NCI-H526 treated with DMSO at 0.1 percent for 48 hours (cell line): ENCODE measurements at regions not wholly inside any gene's neighbourhood (a gene's known extent, or its start where the extent isn't known, plus 50 kb on each side); places are given as distances from the start of the nearest gene placed in this dataset.
A peak's percentile ranks its signal among the peaks of the same experiment; 100 is the strongest.

Source experiments
- DNase-seq: peaks from one replicate; lab custom pipeline; 2025; lab: John Stamatoyannopoulos, UW

DNA sequence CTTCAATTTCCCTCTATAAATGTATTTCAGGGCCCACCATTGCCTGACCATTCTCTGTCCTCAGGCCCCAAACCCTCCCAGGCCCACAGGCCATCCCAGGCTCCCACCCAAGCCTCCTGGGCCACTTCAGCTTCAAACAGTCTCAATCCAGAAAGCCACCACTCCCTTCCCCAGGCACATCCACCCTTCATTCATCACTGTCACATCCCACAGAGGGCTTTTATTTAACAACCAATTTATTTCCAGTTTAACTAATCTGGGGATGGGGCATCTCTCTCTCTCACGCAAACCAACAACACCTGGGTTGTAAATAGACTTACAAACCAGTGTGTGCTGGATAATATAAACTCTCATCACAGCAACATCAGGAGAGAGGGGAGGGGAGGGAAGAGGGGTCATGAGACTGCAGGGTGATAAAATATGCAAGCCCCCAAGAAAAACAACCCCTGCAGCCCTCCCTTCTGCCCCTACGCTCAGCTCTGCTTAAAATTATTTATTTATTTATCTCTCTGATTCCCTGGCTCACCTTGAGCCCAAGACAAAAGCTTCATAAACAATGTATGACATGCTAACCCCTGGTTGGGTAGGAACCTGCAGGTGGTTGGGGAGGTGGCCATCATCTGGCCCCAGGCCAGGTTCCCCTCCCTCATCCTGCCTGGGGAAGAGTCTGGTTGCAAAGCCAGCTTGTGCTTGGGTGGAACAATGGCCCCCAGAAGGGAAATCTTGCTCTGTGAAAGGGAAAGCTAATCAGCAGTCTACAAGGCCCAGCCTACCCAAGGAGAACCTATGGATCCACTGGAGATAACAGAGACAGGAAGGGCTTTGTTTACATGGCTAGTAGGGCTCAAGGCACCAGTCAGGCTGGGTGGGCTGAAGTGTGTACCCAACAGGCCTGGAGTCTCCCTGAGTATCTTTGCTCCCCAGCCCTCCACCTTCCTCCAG, 359.2 kb downstream of the BUD13 start:
- no peak for DNase-seq

DNA sequence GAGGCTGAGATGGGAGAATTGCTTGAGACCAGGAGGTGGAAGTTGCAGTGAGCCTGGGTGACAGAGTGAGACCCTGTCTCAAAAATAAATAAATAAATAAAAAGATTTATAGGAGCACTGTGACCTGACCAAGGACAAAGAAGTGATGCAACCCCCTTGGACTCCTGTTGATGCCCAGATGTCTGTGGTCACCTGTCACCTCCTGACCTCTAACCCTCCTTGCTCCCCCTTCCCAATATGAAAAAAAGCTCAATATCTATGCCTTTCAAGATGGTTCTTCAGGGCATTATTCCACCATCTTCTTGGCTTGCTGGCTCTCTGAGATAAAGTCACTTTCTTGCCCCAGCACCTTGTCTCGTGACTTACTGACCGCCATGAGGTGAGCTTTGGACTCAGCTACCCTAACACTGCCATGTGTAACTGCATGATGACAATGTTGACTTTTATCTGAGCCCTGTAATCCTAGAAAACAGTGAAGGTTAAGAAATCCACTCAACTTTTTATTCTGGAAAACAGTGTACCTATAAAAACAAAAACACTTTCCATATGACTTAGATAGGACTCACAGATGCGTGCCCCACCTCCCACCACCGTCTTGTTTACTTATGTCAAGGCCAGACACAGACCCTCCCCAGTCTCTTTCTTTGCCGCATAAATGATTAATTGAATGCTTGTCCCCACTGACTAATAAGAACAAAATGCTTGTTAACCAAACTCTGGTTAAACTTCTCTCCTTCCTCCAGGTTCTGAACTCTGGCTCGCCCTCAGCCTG, 360.5 kb downstream of the BUD13 start:
- DNase-seq: no peak

DNA sequence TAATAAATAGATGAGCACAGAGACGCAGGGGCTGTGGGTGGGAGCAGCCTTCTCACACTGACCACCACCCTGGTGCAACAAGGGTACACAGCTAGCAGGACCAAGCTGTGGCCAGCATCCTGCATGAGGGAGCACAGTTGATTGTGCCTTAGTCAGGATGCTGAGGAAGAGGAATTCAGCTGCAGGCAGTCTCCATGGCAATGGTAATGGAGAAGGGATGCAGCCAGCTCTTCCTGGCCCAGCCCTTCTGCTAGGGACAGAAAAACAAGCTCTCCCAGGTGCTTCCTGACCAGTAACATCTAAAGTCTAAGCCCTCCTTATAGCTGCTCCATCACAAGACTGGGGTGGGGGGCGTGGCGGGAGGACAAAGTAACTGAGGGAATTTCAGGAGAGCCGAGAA, 363.5 kb downstream of the BUD13 start:
- no peak for DNase-seq

DNA sequence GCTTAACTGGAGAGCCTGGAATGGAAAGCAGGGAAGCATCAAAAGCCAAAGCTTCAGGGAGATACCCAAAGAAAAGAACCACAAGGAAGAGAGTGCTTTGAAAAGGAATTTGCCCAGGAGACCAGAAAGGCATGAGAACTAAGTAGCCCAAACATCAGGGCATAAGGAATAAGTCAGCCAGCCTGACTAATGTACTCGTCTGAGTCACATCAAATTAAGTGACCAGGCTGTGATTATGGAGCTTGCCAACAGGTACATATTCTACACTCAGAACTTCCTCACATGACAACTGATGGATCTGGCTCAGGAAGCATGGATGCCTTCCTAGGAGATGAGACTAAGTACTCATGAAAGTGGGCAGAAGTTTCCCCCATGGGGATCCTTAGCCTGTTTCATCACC, 366.7 kb downstream of the BUD13 start:
- no peak for DNase-seq

DNA sequence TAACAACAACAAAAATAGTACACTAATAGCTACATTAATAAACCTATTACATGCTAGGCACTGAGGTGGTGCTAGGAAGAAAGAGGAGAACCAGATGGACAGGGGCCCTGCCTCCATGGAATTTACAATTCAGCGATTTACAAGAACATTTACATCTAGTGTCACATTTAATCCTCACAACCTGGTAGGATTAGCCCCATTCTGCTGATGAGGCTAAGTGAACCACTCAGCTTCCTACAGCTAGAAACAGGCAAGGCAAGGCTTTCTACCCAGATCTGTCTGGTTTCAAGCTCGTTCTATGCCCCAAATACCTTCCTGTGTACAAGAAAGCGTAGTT, 368.4 kb downstream of the BUD13 start:
- DNase-seq: no peak

DNA sequence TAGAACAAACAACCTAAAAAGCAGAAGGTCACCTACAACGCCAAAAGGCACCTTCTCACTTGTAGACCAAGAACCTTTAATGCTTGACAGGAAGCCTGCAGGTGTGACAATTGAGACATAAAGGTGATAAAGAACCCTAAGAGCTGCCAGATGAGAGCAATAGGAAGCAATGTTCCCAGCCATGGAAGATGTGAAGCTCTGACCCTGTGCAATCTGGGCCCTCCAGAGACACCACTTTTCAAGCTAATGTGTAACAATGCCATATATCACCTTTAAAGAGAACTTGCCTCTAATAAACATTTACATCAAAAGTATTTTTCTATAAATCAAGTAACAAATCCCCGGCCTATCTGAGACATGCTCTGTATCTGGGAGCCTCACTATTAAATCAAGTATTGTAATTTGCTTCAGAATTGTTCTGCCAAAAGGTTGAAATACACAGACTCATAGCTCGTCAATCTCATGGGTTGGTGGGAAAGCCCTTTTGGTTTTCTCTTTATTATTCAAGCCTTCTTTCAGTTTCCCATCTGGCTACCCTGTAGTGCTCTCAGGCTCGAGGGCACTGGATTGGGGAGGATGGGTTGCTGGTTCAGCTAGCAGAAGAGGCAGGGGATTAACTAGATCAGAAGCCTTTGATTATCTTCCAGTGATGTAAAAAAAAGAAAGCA, 368.9 kb downstream of the BUD13 start:
- DNase-seq: no peak

DNA sequence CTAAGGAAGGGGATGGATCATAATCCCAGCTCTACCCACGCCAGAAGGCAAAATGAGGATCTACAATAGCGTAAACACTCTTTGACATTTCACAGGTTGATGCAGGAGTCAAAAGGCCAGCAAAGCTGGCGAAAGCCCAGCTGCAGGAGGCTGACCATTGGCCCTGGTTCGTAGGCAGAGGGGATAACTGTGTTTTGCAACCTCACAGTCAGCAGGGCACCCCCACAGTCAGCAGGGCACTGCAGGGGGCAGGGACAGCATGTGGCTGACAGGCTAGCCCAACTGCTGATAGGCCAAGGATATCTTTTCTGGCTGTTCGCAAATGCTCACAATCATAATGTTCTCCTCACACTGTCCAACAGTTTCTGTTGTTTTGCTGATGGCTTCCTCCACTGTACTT, 372.7 kb downstream of the BUD13 start:
- DNase-seq: no peak

DNA sequence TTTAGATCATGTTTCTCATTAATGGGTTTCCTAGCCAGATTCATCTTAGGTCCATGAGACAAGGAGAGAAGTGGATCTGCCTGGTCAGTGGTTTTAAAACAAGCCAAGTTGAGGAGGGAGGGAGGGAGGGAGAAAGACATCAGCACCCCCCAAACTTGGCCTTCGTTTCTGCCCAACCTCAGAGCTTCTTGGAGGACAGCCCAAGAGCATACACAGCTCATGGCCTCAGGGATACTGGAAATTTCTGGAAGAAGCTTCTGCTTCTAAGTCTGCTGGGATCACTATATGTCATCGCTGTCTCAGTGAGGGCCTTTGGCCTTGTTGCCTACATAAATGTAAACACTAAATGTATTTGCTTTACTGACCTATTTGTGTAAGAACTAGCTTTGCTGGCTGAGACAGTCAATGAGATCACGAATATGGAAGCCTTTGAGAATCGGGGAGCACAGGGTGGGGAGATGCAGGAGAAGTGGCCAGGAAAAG, 375.1 kb downstream of the BUD13 start:
- DNase-seq: no peak

DNA sequence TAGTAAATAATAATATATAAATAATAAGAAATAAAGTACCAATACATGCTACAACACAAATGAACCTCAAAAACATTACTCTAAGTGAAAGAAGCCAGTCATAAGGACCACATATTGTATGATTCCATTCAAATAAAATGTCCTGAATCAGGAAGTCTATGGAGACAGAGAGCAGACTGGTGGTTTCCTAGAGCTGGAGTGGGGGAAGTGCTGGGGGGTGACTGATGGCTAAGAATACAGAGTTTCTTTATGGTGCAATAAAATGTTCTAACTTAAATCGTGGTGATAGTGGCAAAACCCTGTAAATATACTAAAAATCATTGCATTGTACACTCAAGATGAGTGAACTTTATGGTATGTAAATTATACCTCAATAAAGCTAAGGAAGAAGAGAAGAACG, 376.5 kb downstream of the BUD13 start:
- DNase-seq: no peak

DNA sequence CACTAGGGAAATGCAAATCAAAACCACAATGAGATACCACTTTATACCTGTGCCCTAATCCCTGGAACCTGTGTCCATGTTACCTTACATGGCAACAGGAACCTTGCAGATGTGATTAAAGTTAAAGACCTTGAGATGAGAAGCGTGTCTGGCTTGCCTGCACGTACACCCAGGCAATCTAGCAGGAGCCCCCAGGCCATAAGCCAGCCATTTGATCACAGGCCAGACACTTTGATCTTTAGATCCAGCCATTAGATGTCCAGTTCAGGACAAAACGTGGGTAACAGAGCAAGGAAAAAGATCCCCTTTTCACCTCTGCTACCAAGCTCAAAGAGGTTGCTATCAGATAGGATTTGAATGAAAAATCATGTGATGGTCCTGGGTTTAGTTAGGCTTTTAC, 378.8 kb downstream of the BUD13 start:
- peak; percentile 42 for DNase-seq

DNA sequence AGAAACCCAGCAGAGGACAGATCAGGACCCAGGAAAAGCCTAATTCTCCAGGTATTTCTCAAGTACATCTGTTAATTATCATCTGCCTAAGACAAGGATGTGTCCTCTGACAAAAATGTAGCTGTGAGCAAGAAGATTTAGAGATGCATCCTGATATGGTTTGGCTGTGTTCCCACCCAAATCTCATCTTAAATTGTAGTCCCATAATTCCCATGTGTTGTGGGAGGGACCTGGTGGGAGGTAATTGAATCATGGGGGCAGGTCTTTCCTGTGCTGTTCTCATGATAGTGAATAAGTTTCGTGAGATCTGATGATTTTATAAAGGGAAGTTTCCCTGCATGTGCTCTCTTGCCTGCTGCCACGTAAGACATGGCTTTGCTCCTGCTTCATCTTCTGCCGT, 381.8 kb downstream of the BUD13 start:
- no peak for DNase-seq

DNA sequence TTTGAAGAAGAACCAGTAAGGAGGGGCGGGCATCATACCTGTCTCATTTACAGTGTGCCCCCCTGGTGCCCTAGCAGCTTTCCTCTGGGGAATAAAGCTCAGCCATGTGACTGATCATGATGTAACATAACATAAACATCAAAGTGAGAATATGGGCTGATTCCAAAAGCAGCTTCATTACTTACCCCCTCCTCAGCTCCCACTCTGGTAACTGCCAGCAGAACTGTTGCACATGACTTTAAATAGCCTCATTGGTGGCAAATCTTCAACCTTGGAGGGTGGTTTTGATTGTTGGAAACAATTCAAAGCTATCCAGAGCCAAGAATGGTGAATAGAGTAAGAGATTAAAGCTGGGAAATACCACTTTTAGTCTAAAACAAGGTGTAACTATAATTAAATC, 384.6 kb downstream of the BUD13 start:
- no peak for DNase-seq

DNA sequence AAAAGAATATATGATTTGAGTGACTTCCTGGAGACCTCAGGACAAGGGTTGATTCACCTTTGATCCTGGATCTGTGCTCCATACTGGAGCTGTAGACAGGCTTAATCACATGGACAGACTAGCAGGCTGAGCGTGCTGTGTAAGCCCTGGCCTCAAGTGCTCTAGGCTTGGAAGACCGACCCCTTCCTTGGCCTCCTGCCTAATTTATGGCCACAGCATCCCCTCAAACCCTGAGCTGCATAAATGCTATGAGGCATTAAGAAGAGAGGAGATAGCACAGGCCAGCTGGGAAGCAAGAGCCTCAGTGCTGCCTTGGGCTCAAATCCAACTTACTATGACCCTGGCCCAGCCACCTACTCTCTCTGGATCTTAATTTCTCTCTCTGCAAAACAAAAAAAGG, 385.1 kb downstream of the BUD13 start:
- DNase-seq: no peak

DNA sequence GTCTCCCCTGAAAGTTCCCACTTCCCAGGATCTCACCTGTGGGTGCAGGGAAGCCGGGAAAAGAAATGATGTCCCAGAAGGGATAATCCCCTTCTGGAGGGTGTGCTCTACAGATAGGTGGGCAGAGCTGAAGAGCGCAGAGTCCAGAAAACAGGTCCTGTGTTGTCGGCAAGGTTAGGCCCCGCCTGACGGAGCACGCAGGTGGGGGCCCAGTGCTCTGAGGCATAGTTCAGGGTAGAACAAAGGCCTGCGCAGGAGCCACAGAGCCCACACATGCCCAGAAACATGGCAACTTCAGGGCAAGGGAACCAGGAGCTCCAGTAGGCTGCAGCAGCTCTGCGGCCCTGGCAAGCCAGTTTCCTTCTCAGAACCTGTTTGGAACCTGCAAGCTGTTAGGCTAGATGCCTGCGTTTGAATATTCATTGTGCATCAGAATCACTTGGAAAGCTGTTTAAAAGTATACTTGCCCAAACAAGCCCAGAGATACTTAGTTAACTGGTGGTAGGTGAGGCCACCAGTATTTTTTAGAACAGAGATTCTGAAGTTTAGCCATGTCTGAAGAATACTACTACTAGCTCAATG, 386.6 kb downstream of the BUD13 start:
- peak; percentile 76 for DNase-seq

DNA sequence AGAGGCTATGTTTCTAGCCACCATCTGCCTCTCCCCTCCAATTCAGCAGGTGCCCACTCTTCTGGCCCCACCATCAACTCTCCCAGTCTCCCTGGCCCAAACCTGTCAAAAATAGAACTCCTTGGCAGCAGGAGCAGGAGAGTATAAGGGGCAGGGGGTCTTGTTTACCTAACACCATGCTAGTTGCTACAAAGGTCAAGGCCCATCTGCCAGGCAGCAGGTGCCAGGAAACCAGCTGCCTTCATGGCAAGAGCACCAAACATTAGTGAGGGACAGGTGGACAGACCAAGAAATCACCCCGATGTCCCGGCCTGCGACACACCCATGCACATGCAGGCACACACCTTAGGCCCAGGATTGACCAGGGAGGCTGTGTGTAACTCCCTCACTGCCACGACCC, 387.9 kb downstream of the BUD13 start:
- DNase-seq: no peak

DNA sequence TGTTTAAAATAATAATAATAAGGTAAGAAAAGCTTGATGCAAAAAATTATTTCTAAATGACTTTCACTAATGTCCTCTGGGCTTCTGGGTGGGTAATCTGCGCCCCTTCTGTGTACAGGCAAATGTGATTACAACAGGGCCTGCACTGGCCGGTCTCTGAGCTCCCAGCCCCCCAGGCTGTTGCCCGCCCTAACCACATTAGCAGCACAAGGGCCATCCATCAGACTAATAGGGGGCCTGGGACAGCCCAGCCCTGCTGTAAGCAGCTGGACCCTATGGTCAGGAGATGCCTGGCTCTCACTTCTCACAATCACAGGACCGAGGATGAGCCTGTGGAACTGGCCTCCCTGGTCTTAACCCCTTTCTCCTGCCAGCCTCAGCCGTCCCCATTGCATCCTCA, 388.4 kb downstream of the BUD13 start:
- DNase-seq: no peak

DNA sequence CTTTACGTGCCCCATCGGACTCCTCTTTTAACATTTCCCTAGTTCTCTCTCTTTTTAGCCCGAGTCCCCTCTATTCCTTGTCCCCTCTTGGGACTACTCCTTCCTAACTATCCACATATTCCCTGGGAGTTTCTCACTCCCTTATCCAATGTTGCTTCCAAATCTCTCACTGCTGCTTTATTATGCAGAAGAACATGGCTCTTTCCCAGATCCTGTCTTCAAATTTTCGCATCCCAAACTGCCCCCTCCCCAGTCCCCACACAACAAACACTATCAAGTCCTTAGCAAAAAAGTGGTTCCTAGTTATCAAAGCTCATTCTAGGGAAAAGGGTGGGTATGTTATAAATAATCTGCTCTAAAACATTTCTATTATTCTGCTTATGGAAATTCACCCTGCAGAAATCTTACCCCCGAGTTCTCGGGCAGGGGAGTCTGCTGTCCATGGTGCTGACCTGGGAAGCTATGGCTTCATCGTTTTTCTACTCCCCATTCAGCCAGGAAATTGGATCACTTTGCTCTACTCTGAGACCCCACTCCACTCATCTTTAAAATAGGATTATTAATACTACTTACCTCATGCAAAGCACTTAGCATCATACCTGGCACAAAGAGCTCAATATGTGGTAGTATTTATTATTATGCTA, 393.5 kb downstream of the BUD13 start:
- no peak for DNase-seq

DNA sequence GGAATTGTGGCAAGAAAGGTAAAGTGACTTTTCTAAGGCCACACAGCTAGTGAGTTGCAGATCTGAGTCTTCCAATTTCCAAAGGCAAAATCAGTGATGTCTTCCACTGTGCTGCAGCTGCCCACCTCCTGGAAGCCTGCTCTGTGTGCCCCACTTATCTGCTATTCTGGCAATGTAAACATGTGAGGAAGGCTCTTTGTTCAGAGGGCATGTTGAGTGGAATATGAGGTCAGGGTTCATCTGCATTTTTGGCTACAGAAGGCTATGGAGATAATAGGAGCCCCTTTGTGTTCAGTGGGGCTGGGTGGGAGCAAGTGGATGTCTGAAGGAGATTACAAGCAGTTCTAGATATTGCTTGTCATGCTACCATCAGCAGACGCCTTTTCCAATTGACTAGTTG, 396.2 kb downstream of the BUD13 start:
- no peak for DNase-seq

DNA sequence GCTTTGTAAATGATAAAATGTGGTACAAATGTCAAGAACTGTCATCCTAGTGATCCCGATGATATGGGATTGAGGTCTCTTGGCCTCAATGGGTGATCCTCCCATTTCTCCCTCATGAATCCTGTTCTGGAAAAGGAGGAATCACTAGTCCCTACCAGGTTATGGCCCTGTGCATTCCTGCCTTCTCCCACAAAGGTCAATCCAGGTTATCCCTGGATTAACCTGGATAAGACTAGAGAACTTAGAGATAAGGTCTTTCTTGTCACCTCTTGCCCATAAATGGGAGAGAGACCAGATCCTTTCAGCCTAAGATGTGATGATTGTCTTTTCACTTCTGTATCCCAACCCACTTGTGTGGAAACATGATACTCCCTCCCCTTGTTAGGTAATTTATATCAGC, 396.7 kb downstream of the BUD13 start:
- no peak for DNase-seq

DNA sequence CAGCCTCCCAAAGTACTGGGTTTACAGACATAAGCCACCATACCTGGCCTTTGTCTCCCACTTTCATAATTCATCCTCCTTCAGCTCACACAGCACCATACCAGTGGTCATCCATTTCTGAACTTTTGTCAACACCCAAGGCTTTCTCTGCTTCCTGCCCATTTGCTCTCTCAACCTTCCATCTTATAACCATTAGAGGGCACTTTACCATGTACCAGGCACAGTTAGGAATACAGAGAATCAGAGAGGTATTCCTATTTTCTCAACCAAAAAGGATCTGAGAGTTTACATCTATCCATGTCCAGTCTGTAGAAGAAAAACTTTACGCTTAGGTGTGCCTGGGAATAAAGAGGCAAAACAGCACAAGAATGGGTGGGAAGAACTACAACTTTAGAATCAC, 397.6 kb downstream of the BUD13 start:
- no peak for DNase-seq

DNA sequence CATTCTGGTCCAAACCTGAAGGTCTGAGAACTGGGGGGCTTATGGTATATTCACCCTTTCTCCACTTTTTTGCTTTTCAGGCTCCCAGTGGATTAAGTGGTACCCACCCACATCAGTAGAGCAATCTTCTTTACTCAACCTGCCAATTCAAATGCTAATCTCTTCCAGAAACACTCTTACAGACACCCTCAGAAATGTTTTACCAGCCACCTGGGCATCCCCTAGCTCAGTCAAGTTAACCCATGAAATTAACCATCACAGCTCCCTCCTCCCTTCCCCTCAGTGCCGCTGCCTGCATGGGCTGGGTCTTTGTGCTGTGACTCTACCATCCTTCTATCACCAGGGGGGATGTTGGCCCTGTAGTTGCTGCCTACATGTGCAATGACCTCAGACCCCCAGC, 398.7 kb downstream of the BUD13 start:
- DNase-seq: no peak
